ENCODE measurements at regions not wholly inside any gene's neighbourhood (a gene's known extent, or its start where the extent isn't known, plus 50 kb on each side); places are given as distances from the start of the nearest gene placed in this dataset.

- TF ChIP-seq POLR2A (IDR thresholded peaks at IDR 0.05) (no peak), CTCF (IDR thresholded peaks at IDR 0.05 in 8 of 11, conservative IDR thresholded peaks at IDR 0.05 in 3 of 11) (no peak)
Observed at GRCh38 chr3:67923796-67924195, 269.4 kb upstream of the SUCLG2 start.
